Left forelimb (tissue), 1 donor: ENCODE measurements at regions not wholly inside any gene's neighbourhood (a gene's known extent, or its start where the extent isn't known, plus 50 kb on each side); places are given as distances from the start of the nearest gene placed in this dataset.
"Not testable (repeated sequence)": the region's sequence is repeated elsewhere in the genome, so short reads cannot be mapped to it uniquely, and the experiment has no call there.

Experiments
- DNase-seq: peaks from one replicate; pipeline ENCODE4 v3.0.0-alpha.2; 2018; ENCODE audit warnings: low spot score

DNA sequence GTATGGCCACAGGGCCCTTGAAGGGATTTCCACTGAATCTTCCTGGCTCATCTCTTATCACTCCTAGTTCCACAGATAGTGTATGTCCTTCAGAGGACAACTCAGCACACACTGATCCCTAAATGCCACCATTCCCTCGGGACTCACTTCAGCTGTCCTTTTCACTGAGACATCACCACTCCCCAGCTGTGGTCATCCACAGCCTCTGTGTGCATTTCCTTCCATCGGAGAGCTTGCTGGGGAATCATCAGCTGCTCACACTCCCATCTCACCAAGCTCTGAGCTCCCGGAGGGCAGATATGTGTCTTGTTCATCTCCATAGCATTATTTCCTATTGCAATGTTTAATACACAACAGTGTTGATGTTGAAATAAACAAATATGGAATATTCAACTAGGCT lies 759.5 kb downstream of the RNF144A start:
- DNase-seq, result no peak

DNA sequence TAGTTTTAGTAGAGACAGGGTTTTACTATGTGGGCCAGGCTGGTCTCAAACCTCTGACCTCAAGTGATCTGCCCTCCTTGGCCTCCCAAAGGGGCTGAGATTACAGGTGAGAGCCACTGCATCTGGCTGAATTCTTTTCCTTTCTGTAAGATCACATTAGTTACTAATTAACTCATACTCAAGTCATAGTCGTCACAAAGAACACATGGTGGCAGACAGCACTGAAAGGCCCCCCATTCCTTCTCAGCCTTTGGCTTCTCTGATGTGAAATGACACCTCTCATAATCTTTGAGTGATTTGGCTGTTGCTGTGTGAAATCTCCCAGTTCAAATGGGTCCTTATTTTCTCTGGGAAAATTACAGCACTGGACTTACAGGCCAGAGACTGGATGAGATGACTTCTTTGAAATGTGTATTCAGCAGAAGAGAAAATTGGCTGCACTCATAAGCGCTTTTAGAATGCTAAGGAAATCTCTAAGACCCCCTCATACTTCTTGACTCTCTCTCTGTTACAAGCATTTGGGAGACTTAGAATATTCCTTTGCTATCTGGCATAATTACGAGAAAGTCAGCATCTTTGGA lies 764.8 kb downstream of the RNF144A start:
- no peak for DNase-seq

DNA sequence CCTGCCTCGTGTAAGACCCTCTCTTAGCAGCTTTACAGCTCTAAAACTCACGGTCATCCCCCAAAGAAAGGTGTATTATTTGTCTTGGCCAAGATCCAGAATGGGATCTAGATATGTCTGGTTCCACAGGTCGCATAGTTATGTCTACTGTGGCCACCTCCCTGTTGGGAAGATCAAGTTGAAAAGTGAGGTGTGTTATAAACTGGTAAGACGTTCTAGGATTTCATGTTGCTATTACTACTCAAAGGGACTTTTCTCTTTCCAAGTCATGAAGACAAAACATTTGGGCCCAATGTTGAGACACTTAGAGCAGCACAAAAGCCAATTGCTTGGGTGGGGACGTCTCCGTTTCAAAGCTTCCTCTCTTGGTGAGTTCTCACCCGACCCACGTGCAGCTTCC lies 766.0 kb downstream of the RNF144A start:
- no peak for DNase-seq

DNA sequence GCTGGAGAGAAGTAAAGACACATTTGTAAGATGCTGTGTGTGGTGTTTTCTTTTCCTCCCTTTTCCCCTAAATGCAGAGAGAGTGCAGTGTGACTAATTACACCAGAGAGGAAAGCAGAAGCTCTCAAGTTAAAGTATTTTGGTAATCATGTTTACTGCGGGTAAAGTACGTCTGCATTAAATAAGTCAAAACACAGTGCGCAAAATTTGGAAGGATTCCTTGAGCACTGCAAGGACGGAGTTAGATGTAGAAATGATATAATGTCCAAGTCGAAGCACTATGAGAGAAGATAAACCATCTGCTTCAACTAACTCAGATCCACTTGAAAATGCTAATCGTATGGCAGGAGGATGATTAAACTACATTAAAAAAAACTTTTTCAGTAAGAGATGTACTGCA lies 766.5 kb downstream of the RNF144A start:
- no peak for DNase-seq

DNA sequence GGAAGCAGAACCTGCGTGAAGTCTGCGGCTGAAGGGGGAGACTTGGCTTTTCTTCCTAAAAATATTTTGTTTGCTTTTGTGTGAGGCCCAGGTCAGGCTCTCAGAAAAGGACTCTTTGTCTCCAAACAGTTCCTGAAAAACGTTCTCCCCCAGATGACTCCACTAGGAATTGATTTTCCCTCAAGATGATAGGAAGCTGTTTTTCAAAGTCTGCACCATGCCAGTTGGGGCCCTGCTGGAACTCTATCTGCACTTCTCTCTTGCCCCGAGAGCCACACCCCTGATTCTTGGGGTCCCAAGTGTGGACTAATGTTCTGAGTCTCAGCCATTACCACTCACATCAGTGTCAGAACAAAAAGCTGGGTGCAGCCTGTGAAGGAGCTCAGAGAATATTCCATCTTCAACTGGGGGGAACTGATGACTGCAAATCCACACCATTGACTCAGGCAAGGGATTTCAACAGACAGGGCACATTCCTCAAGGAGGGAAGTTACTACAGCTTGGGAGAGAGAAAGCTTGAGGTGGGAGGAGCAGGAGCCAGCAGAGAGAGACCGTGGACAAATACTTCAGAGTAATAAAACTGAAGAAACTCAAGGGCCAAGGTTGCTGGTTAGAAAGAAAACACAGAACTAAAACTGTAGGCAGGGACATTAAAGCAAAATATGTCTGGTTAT lies 768.3 kb downstream of the RNF144A start:
- DNase-seq, result no peak

DNA sequence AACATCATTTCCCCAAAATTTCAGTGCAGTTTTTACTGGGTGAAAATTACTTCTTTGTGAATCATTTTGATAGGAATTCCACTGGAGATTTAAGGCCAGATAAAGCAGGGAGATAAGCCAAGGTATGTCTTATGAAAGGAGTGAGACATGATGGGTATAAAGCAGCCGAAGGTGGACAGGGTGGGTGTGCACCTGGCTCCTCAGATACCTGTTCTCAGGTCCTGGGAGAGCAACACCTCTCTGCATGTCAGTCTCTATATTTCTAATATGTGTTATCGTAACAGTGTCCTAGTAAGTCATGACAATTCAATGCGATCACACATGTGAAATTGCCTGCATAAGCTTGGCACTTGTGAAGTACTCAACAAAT lies 768.8 kb downstream of the RNF144A start:
- DNase-seq, result no peak

DNA sequence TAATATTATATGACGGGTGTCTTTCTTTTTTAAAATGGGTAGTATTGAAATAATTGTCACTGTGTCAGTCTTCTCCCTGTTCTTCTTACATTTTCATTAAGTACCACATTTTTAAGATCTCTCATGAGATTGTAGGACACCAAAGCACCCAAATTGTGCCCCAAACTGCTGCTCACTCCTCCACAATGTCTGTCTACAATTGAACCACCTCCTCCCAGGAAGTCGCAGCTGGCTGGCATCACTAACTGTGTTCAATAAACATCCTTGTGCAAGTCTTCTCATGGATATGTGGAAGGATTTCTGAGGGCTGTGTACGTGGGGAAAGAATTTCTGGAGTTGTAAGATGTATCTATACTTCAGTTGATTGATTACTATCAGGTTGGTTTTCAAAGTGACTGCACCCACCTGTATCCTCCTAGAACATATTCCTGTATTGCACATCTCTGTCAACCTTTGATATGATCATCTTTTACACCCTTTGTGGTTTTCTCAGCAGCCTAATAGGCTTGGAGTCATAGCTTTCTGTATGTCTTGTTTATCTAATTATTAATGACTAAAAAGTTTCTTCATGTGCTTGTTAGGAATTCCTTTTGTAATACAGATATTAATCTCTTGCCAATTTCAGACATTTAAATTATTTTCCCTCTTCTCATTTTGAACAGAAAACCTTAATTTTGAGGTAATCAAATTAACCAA lies 774.9 kb downstream of the RNF144A start:
- DNase-seq, result no peak

DNA sequence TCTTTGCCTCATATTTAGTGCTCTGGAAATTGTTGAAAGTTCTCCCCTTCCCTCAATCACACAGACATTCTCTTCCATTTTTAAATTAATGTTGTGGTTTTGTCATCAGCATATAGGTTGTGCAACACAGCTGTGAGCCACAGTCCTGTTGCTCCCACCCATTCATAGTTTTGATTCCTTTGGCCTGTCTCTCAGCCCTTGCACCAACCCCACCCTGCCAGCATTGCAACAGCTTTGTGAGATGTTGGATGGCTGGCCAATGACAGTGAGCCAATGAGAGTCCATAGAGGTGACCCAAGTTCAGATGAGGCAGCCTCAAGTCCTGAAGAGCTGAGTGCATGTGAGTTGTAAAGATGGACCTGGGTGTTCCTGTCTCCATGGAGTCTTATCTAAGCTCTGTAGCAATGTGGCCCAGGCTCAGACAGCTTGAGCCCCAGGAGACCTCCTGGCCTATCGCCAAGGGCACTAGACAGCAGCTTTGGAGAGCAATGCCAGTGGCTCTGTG lies 775.5 kb downstream of the RNF144A start:
- DNase-seq, result no peak

DNA sequence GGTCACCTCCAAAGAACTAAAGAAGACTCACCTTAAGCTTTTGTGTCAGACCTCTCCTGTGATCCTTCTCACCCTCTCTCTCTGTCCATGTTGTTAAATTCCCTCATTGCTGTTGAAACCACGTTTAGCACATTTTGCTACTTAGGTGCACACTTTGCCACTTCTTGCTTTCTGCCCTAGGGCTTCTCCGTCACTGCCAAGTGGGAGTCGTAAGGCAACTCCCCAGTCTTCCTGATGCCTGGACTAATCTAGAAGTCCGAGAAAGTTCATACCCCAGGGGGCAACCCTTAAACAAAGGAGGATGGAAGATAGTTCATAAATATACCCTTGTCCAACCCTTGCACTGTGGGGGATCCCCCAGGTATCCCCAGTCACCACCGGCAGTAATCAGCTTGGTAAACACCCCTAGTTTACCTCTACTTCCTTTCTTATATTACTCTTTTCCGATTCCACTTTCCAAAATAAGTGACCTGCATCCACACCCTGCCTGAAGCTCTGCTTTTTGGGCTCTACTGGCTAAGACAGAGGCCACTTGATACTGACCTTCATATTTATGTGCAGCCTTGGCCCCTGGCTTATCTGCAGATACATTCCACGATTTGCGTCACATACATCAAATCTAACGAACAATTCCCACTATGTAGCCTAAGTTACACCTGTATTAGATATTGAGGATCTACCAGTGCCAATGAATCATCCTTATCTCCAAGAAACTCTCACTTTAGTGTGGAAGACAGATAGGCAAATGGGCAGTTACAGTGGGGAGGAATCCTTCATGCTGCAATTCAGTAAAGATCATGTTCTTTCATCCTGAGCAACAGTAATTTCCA lies 776.2 kb downstream of the RNF144A start:
- DNase-seq, result no peak

DNA sequence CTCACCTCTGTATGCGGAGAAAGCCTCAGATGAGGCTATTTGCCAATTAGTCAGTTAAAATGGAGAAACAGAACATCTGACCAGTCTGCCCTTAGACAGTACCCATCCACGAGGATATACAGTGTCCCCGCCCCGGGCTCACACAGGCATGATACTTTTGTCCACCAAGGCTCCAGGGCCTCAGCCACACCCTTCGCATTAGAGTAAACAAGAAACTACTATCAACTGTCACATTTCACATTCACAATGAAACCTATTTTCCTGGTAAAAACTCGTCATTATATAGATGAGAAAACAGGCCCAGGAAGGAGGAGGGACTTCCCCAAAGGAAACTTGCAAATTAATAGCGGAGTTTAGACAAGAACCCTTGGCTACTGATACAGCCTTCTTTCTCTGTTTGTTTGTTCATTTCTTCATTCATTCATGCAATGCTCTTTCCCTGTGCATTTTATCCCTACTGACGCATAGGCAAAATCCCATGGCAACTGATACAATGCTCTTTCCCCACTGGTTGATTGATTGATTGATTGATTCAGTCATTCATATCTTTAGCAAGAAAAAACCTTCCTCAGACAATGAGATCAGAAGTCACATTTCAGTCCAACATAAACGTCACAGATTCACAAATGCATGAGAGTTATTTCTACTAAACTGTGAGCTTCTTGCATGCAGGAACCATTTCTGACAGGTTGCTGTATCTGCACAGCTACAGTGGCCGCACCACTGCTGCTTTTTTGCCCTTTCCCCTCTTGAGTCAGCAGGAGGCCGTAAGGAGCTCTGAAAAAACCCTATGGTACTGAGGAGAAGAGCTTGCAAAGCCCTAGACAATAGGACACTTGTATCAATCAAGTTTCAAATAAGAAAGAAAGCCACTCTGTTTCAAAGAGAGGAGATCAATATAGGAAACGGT lies 777.1 kb downstream of the RNF144A start:
- no peak for DNase-seq

DNA sequence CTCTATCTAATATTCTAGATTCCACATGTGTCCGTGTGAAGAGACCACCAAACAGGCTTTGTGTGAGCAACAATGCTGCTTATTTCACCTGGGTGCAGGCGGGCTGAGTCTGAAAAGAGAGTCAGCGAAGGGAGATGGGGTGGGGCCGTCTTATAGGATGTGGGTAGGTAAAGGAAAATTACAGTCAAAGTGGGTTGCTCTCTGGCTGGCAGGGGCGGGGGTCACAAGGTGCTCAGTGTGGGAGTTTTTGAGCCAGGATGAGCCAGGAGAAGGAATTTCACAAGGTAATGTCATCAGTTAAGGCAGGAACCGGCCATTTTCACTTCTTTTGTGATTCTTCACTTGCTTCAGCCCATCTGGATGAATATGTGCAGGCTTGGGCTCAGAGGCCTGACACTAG lies 779.3 kb downstream of the RNF144A start:
- not testable (repeated sequence) for DNase-seq

DNA sequence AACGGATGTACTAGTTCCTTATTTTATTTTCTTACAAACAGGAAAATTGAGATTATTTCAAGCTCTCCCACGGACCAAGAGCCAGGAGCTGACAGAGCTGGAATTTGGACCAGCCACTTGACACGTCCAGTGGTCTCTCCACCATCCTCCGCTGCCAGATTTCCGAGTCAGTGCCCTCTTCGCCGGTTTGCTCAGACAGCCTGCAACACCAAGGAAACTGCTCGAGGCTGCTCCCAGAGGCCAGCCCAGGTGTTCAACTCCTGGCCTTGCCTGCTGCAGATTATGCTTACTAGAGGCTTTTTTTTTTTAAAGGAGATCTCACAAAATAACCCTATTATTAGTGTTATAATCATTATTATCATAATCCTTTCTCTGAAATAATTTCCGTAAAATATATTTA lies 779.8 kb downstream of the RNF144A start:
- DNase-seq, result no peak

DNA sequence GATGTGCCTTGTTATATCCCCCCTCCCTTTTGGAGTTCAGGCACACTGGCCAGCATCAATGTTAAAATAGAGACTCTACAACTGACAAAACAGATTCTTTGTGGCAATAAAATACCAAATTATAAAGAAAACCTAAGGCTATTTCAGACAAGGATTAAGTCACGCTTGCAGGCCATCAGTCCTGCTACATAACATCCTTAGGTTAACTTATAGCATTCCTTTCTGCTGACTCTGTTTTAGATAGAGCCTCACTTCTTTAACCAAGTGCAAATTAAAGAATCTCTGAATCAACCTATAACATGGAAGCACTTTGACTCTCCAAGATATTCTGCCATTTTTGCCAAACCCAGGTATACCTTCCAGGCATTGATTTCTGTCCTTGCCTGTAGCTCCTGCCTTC lies 784.6 kb downstream of the RNF144A start:
- no peak for DNase-seq

DNA sequence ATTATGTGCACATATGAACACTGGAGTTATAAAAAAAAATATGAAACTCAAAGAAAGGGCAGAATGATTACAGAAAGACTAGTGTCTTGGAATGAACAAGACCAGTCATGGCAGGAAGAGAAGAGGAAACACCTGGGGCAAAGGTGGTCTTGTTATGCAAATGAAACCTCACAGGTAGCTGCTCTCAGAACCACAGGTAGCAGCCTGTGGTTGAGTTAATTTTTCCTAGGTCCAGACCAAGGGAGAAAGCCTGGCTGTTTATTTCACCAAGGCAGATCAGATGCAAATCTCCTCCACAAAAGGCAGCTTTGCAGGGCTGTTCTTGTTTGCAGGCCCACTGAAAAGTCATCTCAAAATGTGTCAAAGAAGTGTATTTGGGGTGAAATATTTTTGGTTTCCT lies 785.8 kb downstream of the RNF144A start:
- DNase-seq, result no peak

DNA sequence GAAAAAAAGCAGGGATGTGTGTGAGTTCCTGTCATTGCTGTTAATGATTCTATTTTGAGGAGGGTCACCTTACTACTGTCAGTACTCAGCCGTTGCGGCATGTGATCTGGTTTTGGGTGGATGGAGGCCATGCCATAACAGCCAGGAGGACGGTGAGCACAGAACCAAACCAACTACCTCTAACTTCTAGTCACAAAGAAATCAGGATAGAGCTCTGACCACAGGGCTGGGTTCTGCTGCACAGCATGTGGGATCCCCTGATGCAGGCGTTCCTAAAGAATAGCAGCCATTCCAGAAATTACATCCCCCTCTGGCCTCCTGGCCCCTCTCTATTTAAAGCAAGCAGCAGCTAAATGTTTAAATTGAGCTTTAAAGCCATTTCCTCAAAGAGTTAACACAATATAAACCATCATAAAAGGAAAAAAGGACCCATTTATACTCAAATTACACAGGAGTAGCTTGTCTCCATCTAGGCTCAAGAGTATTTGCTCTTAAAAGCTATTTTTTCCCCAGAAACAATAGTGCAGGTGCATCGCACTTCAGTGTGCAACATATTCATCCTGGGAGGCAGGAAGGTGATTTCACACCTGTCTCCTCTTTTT lies 786.4 kb downstream of the RNF144A start:
- no peak for DNase-seq

DNA sequence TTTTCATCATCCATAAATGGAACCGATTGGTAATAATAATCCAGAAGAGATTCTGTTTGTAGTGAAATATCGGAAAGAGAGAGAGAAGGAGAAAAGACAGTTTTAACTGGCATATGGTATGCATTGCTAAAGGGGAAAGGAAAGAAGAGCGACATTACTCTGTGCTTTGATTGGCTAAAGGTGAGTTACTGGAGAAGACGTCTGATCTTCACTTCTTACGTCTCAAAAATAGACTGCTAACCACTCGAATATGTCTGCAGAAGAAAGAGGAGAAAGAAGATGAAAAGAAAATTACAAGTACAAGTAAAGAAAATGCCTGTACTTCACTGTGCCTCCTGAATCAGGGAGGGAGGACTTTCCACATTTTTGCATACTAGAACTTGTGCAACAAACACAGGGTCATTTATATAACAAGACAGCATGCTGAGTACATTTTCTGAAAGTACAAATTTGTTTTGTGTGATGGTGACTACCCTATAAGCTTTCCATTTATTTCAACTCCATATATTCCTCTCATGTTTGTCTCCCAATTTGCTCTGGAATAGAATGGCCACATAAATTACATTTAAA lies 787.2 kb downstream of the RNF144A start:
- DNase-seq, result no peak

DNA sequence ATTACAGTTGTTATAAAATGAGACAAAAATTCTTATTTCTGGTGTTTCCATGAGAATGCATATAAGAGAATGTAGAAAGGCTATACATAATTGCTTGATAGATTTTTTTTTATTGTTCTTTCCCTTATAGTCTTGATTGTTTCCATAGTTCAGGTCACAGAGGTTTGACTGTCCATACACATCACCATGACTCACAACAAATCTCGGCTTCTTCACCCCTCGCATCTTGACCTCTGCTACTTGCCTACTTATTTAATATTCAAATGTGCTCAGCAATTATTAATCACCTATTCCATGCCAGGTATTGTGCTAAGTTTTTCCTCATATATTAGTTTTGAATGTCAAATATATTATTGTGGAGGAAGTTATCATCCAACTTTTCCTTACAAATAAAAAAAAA lies 789.6 kb downstream of the RNF144A start:
- DNase-seq, result no peak

DNA sequence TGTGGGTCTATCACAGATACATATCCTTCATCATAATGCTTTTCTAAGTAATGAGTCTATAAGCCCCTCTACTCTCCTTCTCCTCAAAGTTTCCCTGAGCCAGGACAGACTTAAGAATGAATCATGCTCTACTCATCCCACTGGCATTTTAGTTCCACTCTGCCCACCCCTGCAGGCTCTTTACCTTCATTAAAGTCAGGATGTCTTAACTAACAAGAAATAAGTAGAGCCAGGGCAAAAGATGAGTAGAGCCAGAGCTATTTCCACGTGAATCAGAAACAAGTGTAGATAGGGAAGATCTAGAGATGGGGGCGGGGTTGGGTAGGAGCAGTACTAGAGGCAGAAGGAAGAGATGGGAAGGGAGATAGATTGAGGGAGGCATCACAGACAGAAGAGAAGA lies 790.5 kb downstream of the RNF144A start:
- DNase-seq, result no peak

DNA sequence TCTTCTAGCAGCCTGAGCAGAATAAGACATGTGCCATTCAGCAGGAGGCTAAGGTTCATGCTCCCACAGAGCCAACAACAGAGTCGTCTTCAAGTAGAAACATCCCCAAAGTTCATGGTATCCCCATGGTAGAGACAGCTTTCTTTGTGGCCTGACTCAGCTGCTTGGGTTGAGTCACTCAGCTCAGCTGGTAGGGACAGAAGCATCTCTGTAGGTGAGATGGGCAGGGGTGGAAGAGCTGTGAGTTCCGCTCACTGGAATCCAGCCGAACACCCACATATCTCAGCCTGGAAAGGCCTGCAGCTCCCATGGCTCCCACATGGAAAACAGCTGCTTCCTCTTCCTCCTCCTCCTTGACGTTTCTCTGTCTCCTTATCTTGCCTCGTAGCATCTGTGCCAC lies 792.7 kb downstream of the RNF144A start:
- no peak for DNase-seq

DNA sequence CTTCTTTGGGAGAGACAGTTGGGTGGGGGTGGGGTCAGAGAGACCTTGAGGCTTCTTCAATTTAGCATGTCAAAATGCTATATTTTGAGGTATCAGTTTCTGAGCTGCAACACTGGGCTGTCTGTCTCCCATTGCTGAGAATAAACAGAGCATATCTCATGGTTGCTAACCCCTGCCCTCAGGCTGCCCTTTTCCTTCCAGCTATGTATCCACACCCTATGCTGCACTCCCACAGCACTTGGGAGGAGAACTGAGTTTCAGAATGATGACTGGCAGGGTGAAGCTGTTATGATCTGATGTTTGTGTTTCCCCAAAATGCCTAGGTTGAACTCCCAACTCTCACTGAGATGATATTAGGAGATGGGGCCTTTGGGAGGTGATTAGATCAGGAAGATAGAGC lies 794.0 kb downstream of the RNF144A start:
- no peak for DNase-seq

DNA sequence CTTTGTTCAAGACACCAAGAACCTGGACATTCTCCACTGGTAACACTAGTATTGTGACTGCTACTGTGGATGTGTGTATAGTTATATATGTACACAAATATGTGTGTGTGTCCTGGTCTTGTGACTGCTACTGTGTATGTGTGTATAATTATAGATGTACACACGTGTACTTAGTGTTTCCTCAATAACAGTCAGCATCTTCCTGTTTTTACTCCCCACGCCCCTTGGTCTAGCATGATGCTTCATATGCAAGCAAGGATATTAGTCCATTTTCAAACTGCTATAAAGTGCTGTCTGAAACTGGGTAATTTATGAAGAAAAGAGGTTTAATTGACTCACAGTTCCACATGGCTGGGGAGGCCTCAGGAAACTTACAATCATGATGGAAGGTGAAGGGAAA lies 802.7 kb downstream of the RNF144A start:
- DNase-seq, result no peak
